ENCODE measurements at regions not wholly inside any gene's neighbourhood (a gene's known extent, or its start where the extent isn't known, plus 50 kb on each side); places are given as distances from the start of the nearest gene placed in this dataset.

DNA sequence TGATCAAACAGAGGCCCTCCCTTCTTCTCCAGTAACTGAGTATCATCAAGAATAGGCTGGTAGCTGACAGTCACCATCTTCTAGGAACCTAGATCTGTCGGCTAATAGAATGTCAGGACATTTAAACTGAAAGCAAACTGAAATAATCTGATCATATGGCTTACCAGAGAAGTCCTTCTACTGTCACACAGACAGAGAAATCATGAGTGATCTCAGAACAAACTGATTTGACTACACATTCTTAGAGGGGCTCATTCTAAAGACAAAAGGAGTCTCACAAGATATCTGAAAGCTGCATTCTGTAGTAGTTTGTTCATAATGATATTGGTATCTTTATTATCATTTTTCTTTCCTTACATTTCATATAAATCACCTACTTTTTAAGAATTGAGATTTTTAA lies 130.9 kb upstream of the ADCY1 start:
- no peak overlapping the region for H3K27ac ChIP-seq (ENCODE audit: low read depth in 1 of 2, low read length in 1 of 2)
- DNase-seq (ENCODE audit: low read depth in 6 of 9, low spot score in 9 of 9): no peak
- H3K4me3 ChIP-seq (ENCODE audit: low read length in 2 of 2): no peak overlapping the region
- no peaks in the 10 kb centered on the region for H3K4me1 ChIP-seq (ENCODE audit: control insufficient read depth in 2 of 2, insufficient read depth in 2 of 2, low read length in 2 of 2)
- 87% methylated on average over 1 of the region's 1 CpG for WGBS
- H3K36me3 ChIP-seq (ENCODE audit: control insufficient read depth in 2 of 2, insufficient read depth in 2 of 2, low read length in 1 of 2): no peaks in the 10 kb centered on the region
- no peaks in the 10 kb centered on the region for H3K9me3 ChIP-seq (ENCODE audit: control insufficient read depth in 2 of 2, insufficient read depth in 1 of 2, low read length in 1 of 2)
- H3K27me3 ChIP-seq (ENCODE audit: control insufficient read depth in 2 of 2, insufficient read depth in 1 of 2, low read length in 1 of 2): no peaks in the 10 kb centered on the region

DNA sequence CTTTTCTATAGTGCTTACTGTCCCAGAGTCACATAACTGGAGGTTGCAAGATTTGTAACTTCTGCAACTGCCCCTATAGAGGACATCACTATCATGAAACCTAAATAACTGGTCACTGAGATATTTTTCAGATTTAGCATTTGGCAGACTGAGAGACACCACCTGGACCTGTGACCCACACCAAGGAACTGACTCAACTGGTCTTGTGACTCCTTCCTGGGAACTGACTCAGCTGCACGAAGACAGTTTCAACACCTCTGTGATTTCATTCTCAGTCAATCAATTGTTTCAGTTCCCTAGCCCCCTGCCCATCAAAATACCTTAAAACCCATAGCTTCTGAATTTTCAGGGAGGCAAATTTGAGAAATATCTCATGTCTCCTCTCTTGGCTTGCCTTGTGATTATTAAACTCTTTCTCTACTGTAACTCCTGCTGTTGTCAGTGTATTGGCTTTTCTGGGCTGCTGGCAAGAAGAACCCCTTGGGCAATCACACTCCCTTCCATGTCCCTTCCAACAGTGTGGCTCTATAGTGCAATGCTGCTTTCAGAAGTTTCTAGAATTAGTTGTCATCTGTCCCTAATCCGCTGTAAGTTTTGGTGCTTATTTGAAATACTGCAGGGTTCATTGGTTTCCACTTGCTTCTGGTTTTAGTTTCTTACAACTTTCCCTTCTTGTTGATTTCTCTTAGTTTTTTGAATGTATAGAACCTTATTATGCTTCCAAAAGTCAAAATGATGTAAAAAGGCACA lies 127.8 kb upstream of the ADCY1 start:
- WGBS: 89% methylated on average over 2 of the region's 2 CpGs
- H3K4me1 ChIP-seq (ENCODE audit: control insufficient read depth in 2 of 2, insufficient read depth in 2 of 2, low read length in 2 of 2): no peaks in the 10 kb centered on the region
- no peak overlapping the region for H3K27ac ChIP-seq (ENCODE audit: low read depth in 1 of 2, low read length in 1 of 2)

DNA sequence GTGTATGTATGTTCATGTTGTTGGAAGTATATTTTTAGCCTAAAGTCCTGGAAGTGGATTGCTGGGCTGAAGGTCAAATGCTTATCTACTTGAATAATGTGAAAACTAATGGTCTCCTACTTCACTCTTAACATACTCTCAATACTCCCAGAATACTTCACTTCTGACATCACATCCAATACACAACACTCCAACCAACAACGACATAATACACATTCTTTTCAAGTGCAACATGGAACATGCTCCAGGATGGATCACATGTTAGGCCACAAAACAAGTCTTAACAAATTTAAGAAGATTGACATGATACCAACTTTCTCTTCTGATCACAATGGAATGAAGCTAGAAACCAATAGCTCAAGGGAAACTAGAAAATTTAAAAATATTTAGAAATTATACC lies 126.9 kb upstream of the ADCY1 start:
- 92% methylated on average over 1 of the region's 1 CpG for WGBS
- H3K4me1 ChIP-seq (ENCODE audit: control insufficient read depth in 2 of 2, insufficient read depth in 2 of 2, low read length in 2 of 2): no peaks in the 10 kb centered on the region
- no peaks in the 10 kb centered on the region for H3K9me3 ChIP-seq (ENCODE audit: control insufficient read depth in 2 of 2, insufficient read depth in 1 of 2, low read length in 1 of 2)
- no peaks in the 10 kb centered on the region for H3K36me3 ChIP-seq (ENCODE audit: control insufficient read depth in 2 of 2, insufficient read depth in 2 of 2, low read length in 1 of 2)
- DNase-seq (ENCODE audit: low read depth in 6 of 9, low spot score in 9 of 9): no peak
- H3K4me3 ChIP-seq (ENCODE audit: low read length in 2 of 2): no peak overlapping the region
- H3K27me3 ChIP-seq (ENCODE audit: control insufficient read depth in 2 of 2, insufficient read depth in 1 of 2, low read length in 1 of 2): no peaks in the 10 kb centered on the region
- H3K27ac ChIP-seq (ENCODE audit: low read depth in 1 of 2, low read length in 1 of 2): no peak overlapping the region

More for the DNA sequence above, 127.8 kb upstream of the ADCY1 start:
- Histone ChIP-seq H3K9me3 (ENCODE audit: control insufficient read depth in 2 of 2, insufficient read depth in 1 of 2, low read length in 1 of 2) (no peaks in the 10 kb centered on the region), H3K36me3 (ENCODE audit: control insufficient read depth in 2 of 2, insufficient read depth in 2 of 2, low read length in 1 of 2) (no peaks in the 10 kb centered on the region), H3K27me3 (ENCODE audit: control insufficient read depth in 2 of 2, insufficient read depth in 1 of 2, low read length in 1 of 2) (no peaks in the 10 kb centered on the region), H3K4me3 (ENCODE audit: low read length in 2 of 2) (no peak overlapping the region)
- DNase-seq (ENCODE audit: low read depth in 6 of 9, low spot score in 9 of 9): no peak

GRCh38 chr7:45450571-45451204 lies 123.5 kb upstream of the ADCY1 start:
- Histone ChIP-seq H3K9me3 (ENCODE audit: control insufficient read depth in 2 of 2, insufficient read depth in 1 of 2, low read length in 1 of 2) (no peaks in the 10 kb centered on the region), H3K27ac (ENCODE audit: low read depth in 1 of 2, low read length in 1 of 2) (no peak overlapping the region), H3K27me3 (ENCODE audit: control insufficient read depth in 2 of 2, insufficient read depth in 1 of 2, low read length in 1 of 2) (no peaks in the 10 kb centered on the region), H3K4me3 (ENCODE audit: low read length in 2 of 2) (no peak overlapping the region), H3K36me3 (ENCODE audit: control insufficient read depth in 2 of 2, insufficient read depth in 2 of 2, low read length in 1 of 2) (no peaks in the 10 kb centered on the region), H3K4me1 (ENCODE audit: control insufficient read depth in 2 of 2, insufficient read depth in 2 of 2, low read length in 2 of 2) (no peaks in the 10 kb centered on the region)
- DNase-seq (ENCODE audit: low read depth in 6 of 9, low spot score in 9 of 9): no peak
- 96% methylated on average over 2 of the region's 2 CpGs for WGBS

- H3K36me3 ChIP-seq (ENCODE audit: control insufficient read depth in 2 of 2, insufficient read depth in 2 of 2, low read length in 1 of 2): no peaks in the 10 kb centered on the region
- no peak overlapping the region for H3K4me3 ChIP-seq (ENCODE audit: low read length in 2 of 2)
- no peaks in the 10 kb centered on the region for H3K27me3 ChIP-seq (ENCODE audit: control insufficient read depth in 2 of 2, insufficient read depth in 1 of 2, low read length in 1 of 2)
- WGBS: 13% methylated on average over 2 of the region's 2 CpGs
- H3K9me3 ChIP-seq (ENCODE audit: control insufficient read depth in 2 of 2, insufficient read depth in 1 of 2, low read length in 1 of 2): no peaks in the 10 kb centered on the region
- DNase-seq (ENCODE audit: low read depth in 6 of 9, low spot score in 9 of 9): no peak
- H3K4me1 ChIP-seq (ENCODE audit: control insufficient read depth in 2 of 2, insufficient read depth in 2 of 2, low read length in 2 of 2): no peaks in the 10 kb centered on the region
- no peak overlapping the region for H3K27ac ChIP-seq (ENCODE audit: low read depth in 1 of 2, low read length in 1 of 2)
Measured at GRCh38 chr7:45451342-45452035, 122.7 kb upstream of the ADCY1 start.

GRCh38 chr7:45454771-45455170 lies 119.4 kb upstream of the ADCY1 start:
- no peaks in the 10 kb centered on the region for H3K27me3 ChIP-seq (ENCODE audit: control insufficient read depth in 2 of 2, insufficient read depth in 1 of 2, low read length in 1 of 2)
- no peak overlapping the region for H3K27ac ChIP-seq (ENCODE audit: low read depth in 1 of 2, low read length in 1 of 2)
- H3K9me3 ChIP-seq (ENCODE audit: control insufficient read depth in 2 of 2, insufficient read depth in 1 of 2, low read length in 1 of 2): no peaks in the 10 kb centered on the region
- 78% methylated on average over 3 of the region's 3 CpGs for WGBS
- no peak overlapping the region for H3K4me3 ChIP-seq (ENCODE audit: low read length in 2 of 2)
- no peaks in the 10 kb centered on the region for H3K4me1 ChIP-seq (ENCODE audit: control insufficient read depth in 2 of 2, insufficient read depth in 2 of 2, low read length in 2 of 2)
- no peak for DNase-seq (ENCODE audit: low read depth in 6 of 9, low spot score in 9 of 9)
- no peaks in the 10 kb centered on the region for H3K36me3 ChIP-seq (ENCODE audit: control insufficient read depth in 2 of 2, insufficient read depth in 2 of 2, low read length in 1 of 2)

GRCh38 chr7:45455662-45456061 lies 118.5 kb upstream of the ADCY1 start:
- H3K4me1 ChIP-seq (ENCODE audit: control insufficient read depth in 2 of 2, insufficient read depth in 2 of 2, low read length in 2 of 2): no peaks in the 10 kb centered on the region
- no peak for DNase-seq (ENCODE audit: low read depth in 6 of 9, low spot score in 9 of 9)
- no peak overlapping the region for H3K4me3 ChIP-seq (ENCODE audit: low read length in 2 of 2)
- 90% methylated on average over 4 of the region's 4 CpGs for WGBS
- H3K27me3 ChIP-seq (ENCODE audit: control insufficient read depth in 2 of 2, insufficient read depth in 1 of 2, low read length in 1 of 2): no peaks in the 10 kb centered on the region
- H3K9me3 ChIP-seq (ENCODE audit: control insufficient read depth in 2 of 2, insufficient read depth in 1 of 2, low read length in 1 of 2): no peaks in the 10 kb centered on the region
- H3K36me3 ChIP-seq (ENCODE audit: control insufficient read depth in 2 of 2, insufficient read depth in 2 of 2, low read length in 1 of 2): no peaks in the 10 kb centered on the region
- no peak overlapping the region for H3K27ac ChIP-seq (ENCODE audit: low read depth in 1 of 2, low read length in 1 of 2)

- H3K27me3 ChIP-seq (ENCODE audit: control insufficient read depth in 2 of 2, insufficient read depth in 1 of 2, low read length in 1 of 2): no peaks in the 10 kb centered on the region
- no peaks in the 10 kb centered on the region for H3K36me3 ChIP-seq (ENCODE audit: control insufficient read depth in 2 of 2, insufficient read depth in 2 of 2, low read length in 1 of 2)
- no peak overlapping the region for H3K27ac ChIP-seq (ENCODE audit: low read depth in 1 of 2, low read length in 1 of 2)
- no peak for DNase-seq (ENCODE audit: low read depth in 6 of 9, low spot score in 9 of 9)
- H3K9me3 ChIP-seq (ENCODE audit: control insufficient read depth in 2 of 2, insufficient read depth in 1 of 2, low read length in 1 of 2): no peaks in the 10 kb centered on the region
- WGBS: 88% methylated on average over 5 of the region's 5 CpGs
- H3K4me3 ChIP-seq (ENCODE audit: low read length in 2 of 2): no peak overlapping the region
- no peaks in the 10 kb centered on the region for H3K4me1 ChIP-seq (ENCODE audit: control insufficient read depth in 2 of 2, insufficient read depth in 2 of 2, low read length in 2 of 2)
Measured at GRCh38 chr7:45456105-45456504, 118.1 kb upstream of the ADCY1 start.

DNA sequence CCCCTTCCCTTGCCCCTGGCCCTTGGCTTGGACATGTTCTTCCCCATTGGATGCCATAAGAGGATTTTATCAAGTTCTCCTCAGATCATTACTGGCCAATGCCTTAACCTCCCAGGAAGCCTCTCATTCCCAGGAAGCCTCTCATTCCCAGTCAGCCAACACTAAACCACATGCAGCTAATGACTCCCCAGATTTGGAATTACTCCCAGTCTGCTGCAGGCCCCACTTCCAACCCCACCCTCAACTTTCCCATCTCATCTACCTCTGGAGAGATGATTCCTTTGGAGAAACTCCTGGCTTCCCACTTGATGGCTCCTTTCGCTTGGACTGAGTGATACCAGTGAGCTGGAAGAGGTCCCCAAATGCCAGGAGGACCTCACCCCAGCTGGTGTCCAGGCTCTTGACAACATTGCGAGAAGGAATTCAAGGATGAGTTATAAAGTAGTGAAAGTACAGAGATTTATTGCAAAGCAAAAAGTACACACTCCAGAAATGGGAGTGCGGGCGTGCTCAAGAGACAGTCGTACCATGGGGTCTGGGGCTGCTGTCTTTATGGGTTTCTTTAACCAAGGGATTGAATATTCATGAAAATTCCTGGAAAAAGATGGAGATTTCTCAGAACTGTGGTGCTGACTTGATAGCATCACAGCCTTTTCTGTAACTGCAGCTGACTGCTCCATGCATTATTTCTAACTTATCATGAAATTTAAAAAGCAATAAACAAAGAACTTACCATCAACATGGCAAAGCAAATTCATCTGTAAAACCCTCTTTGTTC lies 117.2 kb upstream of the ADCY1 start:
- H3K27ac ChIP-seq (ENCODE audit: low read depth in 1 of 2, low read length in 1 of 2): no peak overlapping the region
- WGBS: 96% methylated on average over 5 of the region's 5 CpGs
- no peaks in the 10 kb centered on the region for H3K27me3 ChIP-seq (ENCODE audit: control insufficient read depth in 2 of 2, insufficient read depth in 1 of 2, low read length in 1 of 2)
- no peak overlapping the region for H3K4me3 ChIP-seq (ENCODE audit: low read length in 2 of 2)
- no peaks in the 10 kb centered on the region for H3K9me3 ChIP-seq (ENCODE audit: control insufficient read depth in 2 of 2, insufficient read depth in 1 of 2, low read length in 1 of 2)
- H3K36me3 ChIP-seq (ENCODE audit: control insufficient read depth in 2 of 2, insufficient read depth in 2 of 2, low read length in 1 of 2): no peaks in the 10 kb centered on the region
- DNase-seq (ENCODE audit: low read depth in 6 of 9, low spot score in 9 of 9): no peak
- H3K4me1 ChIP-seq (ENCODE audit: control insufficient read depth in 2 of 2, insufficient read depth in 2 of 2, low read length in 2 of 2): no peaks in the 10 kb centered on the region

Data from thymus (tissue), 11 donors.